PC-9 (cell line): ENCODE measurements at regions not wholly inside any gene's neighbourhood (a gene's known extent, or its start where the extent isn't known, plus 50 kb on each side); places are given as distances from the start of the nearest gene placed in this dataset.

Source experiments
- BruUV-seq: library from RNA; stranded (reverse); fragments of 400-500 nt; replicated peaks from 2 replicates; lab custom pipeline; 2021; lab: Mats Ljungman, UMichigan
- CTCF ChIA-PET: fragments of 300-600 bp; sonication (Branson Sonifier 250); formaldehyde crosslinking; loops from one replicate; lab custom pipeline; 2022; ENCODE audit warnings: antibody characterized with exemption; lab: Charles Lee
- POLR2A ChIA-PET: fragments of 300-600 bp; sonication (Branson Sonifier 250); formaldehyde crosslinking; loops from one replicate; lab custom pipeline; 2022; ENCODE audit warnings: antibody characterized with exemption; ENCODE audit not compliant: unreplicated experiment; lab: Charles Lee
- DNase-seq, 2 experiments: peaks; one replicate each; pipeline versions ENCODE4 v3.0.0 to v3.0.0-alpha.2; 2015 to 2022; ENCODE audit warnings: mixed read lengths in 1 of 2
- H2AFZ ChIP-seq: fragments of 200-600 bp; sonication (generic); 2 replicates; pipeline ENCODE4 v1.8.1; 2017; ENCODE audit warnings: antibody characterized with exemption
- H3F3A ChIP-seq: fragments of 200-600 bp; sonication (generic); 2 replicates; pipeline ENCODE4 v1.8.1; 2017; ENCODE audit warnings: antibody characterized with exemption, mild to moderate bottlenecking, low read depth; ENCODE audit not compliant: insufficient read depth
- H3K27ac ChIP-seq: fragments of 200-600 bp; sonication (generic); 2 replicates; pipeline ENCODE4 v1.6.1; 2016; ENCODE audit warnings: mixed run types
- H3K27me3 ChIP-seq: fragments of 200-600 bp; sonication (generic); 2 replicates; pipeline ENCODE4 v1.6.1; 2016; ENCODE audit warnings: low read depth, mixed run types; ENCODE audit not compliant: insufficient read depth
- H3K36me3 ChIP-seq: fragments of 200-600 bp; sonication (generic); 2 replicates; pipeline ENCODE4 v1.6.1; 2016; ENCODE audit warnings: low read depth, mixed run types
- H3K4me1 ChIP-seq: fragments of 200-600 bp; sonication (generic); replicated peaks from 2 replicates; pipeline ENCODE4 v1.6.1; 2016; ENCODE audit warnings: mixed run types; ENCODE audit not compliant: insufficient read depth
- H3K4me2 ChIP-seq: fragments of 200-600 bp; sonication (generic); 2 replicates; pipeline ENCODE4 v1.6.1; 2017; ENCODE audit warnings: mixed run types
- H3K4me3 ChIP-seq: fragments of 200-600 bp; sonication (generic); 2 replicates; pipeline ENCODE4 v1.6.1; 2016; ENCODE audit warnings: mixed run types
- H3K79me2 ChIP-seq: fragments of 200-600 bp; sonication (generic); 2 replicates; pipeline ENCODE4 v1.6.1; 2017; ENCODE audit warnings: low read depth, mixed run types
- H3K9me2 ChIP-seq: fragments of 200-600 bp; sonication (generic); 2 replicates; pipeline ENCODE4 v1.8.1; 2017; ENCODE audit warnings: mild to moderate bottlenecking; ENCODE audit not compliant: insufficient read depth
- H3K9me3 ChIP-seq: fragments of 200-600 bp; sonication (generic); 2 replicates; pipeline ENCODE4 v1.8.1; 2016; ENCODE audit warnings: low read depth; ENCODE audit not compliant: insufficient read depth
- H4K20me1 ChIP-seq: fragments of 200-600 bp; sonication (generic); 2 replicates; pipeline ENCODE4 v1.8.1; 2017; ENCODE audit not compliant: insufficient read depth
- CTCF ChIP-seq: fragments of 200-600 bp; sonication (generic); conservative IDR thresholded peaks from 2 replicates; pipeline ENCODE4 v1.6.1; 2017; ENCODE audit warnings: mixed run types, antibody characterized with exemption, mild to moderate bottlenecking, moderate library complexity
- EZH2 ChIP-seq: fragments of 200-600 bp; sonication (generic); IDR thresholded peaks from 2 replicates; pipeline ENCODE4 v1.8.0; 2017; ENCODE audit warnings: antibody characterized with exemption, low read depth
- intact Hi-C: fragments of 100-400 bp; cut with micrococcal nuclease; formaldehyde crosslinking; loops from one replicate; pipeline ENCODE4 v1.10.0; 2022; ENCODE audit not compliant: unreplicated experiment

DNA sequence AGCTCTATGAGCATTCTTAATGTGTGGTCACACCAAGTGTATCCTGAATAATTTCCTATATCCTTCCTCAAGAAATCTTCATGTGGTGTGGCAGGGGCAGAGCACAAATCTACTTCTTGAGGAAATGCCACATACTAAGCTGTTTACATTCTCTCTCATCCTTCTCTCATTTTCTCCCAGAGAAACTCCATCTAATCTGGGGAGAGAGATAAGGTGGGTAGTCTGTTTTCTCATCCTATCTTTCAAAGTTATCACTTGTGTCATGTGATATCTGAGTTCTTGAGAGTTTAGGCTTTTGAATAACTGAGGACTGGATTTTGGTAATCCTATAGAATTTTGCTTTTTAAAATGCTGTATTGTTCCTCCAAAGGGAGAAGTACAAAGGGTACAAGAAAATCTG is 141.9 kb upstream of the LRRC7 start:
- Histone ChIP-seq H3K4me3 (no peak overlapping the region), H3K4me2 (no peak overlapping the region), H3K4me1 (no peaks in the 10 kb centered on the region), H3K9me3 (no peaks in the 10 kb centered on the region), H3K27ac (no peak overlapping the region), H3F3A (no peaks in the 10 kb centered on the region), H4K20me1 (no peaks in the 10 kb centered on the region), H3K36me3 (no peaks in the 10 kb centered on the region), H3K27me3 (no peaks in the 10 kb centered on the region), H3K79me2 (no peaks in the 10 kb centered on the region), H3K9me2 (no peaks in the 10 kb centered on the region), H2AFZ (no peak overlapping the region)
- TF ChIP-seq CTCF = no peak
- no peak for TF ChIP-seq EZH2
- no TSS peak for BruUV-seq
- DNase-seq = no peak
- ChIA-PET CTCF (no interaction called here), POLR2A (no interaction called here)
- intact Hi-C loops = no loop called here

DNA sequence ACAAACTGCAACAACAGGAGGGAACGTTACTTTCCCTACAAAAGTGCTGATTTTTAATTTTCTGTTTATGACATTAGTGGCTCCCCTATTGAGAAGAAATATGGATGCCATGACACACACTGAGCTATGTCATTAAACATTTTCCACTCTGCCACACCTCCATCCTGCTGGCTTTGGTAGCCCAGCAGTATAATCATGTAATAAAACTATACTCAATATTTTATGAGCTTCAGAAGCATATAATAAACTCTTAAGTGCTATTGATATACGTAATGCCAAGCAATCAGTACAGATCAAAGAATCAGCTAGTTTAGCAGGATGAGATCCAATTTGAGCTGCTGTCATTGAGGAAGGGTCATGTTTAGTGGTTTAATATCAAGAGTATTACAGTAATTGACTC is 141.3 kb upstream of the LRRC7 start:
- H3K9me3 ChIP-seq = no peaks in the 10 kb centered on the region

GRCh38 chr1:69433073-69433472 is 134.6 kb upstream of the LRRC7 start:
- H3K4me1 ChIP-seq = no peaks in the 10 kb centered on the region
- H3K4me2 ChIP-seq = no peak overlapping the region
- ChIA-PET POLR2A (no interaction called here), CTCF (no interaction called here)
- intact Hi-C loops = no loop called here
- no peak for TF ChIP-seq CTCF
- no peak for TF ChIP-seq EZH2
- H4K20me1 ChIP-seq = no peaks in the 10 kb centered on the region
- H3K79me2 ChIP-seq = no peaks in the 10 kb centered on the region
- no peaks in the 10 kb centered on the region for H3K9me2 ChIP-seq
- H3K27me3 ChIP-seq = no peaks in the 10 kb centered on the region
- H3K4me3 ChIP-seq = no peak overlapping the region
- no peak overlapping the region for H3K27ac ChIP-seq
- no peak for DNase-seq
- no peaks in the 10 kb centered on the region for H3K36me3 ChIP-seq
- no peaks in the 10 kb centered on the region for H3K9me3 ChIP-seq
- H2AFZ ChIP-seq = no peak overlapping the region
- no TSS peak for BruUV-seq
- H3F3A ChIP-seq = no peaks in the 10 kb centered on the region

More for the DNA sequence above, 141.3 kb upstream of the LRRC7 start:
- no peaks in the 10 kb centered on the region for H4K20me1 ChIP-seq
- H2AFZ ChIP-seq = no peak overlapping the region
- DNase-seq = no peak
- H3F3A ChIP-seq = no peaks in the 10 kb centered on the region
- BruUV-seq = no TSS peak
- ChIA-PET POLR2A (no interaction called here), CTCF (no interaction called here)
- H3K4me2 ChIP-seq = no peak overlapping the region
- no peaks in the 10 kb centered on the region for H3K27me3 ChIP-seq
- H3K9me2 ChIP-seq = no peaks in the 10 kb centered on the region
- no peak overlapping the region for H3K27ac ChIP-seq
- H3K4me3 ChIP-seq = no peak overlapping the region
- no peaks in the 10 kb centered on the region for H3K4me1 ChIP-seq
- no peak for TF ChIP-seq EZH2
- TF ChIP-seq CTCF = no peak
- intact Hi-C loops = no loop called here
- H3K36me3 ChIP-seq = no peaks in the 10 kb centered on the region
- no peaks in the 10 kb centered on the region for H3K79me2 ChIP-seq
